T47D (cell line): ENCODE measurements at regions not wholly inside any gene's neighbourhood (a gene's known extent, or its start where the extent isn't known, plus 50 kb on each side); places are given as distances from the start of the nearest gene placed in this dataset.
"Not testable (repeated sequence)": the region's sequence is repeated elsewhere in the genome, so short reads cannot be mapped to it uniquely, and the experiment has no call there.

Experiments
- DNase-seq, 2 experiments: peaks; one replicate each; pipeline versions ENCODE4 v3.0.0 to v3.0.0-alpha.2; 2011 to 2012; ENCODE audit warnings: low read depth in 1 of 2, low spot score in 1 of 2
- JUND ChIP-seq: IDR thresholded peaks from 2 replicates; pipeline ENCODE4 v1.6.1; 2012; ENCODE audit warnings: low read depth
- in situ Hi-C: cut with HindIII; loops from 2 replicates; pipeline ENCODE4 v1.10.0; 2016; ENCODE audit warnings: low sequenced_read_pairs, low pct_unique_long_range_greater_than_20kb

- no peak for TF ChIP-seq JUND
- in situ Hi-C loops, result no loop called here
- no peak for DNase-seq
These were observed 62.0 kb downstream of the SKIDA1 start for GRCh38 chr10:21463436-21463835.

GRCh38 chr10:21458126-21458871, 67.2 kb downstream of the SKIDA1 start:
- in situ Hi-C loops, result no loop called here
- TF ChIP-seq JUND, result no peak
- no peak for DNase-seq

- TF ChIP-seq JUND, result no peak
- no peak for DNase-seq
- in situ Hi-C loops, result no loop called here
These were observed 69.3 kb downstream of the SKIDA1 start for GRCh38 chr10:21456160-21456559.

GRCh38 chr10:21452203-21452602, 73.3 kb downstream of the SKIDA1 start:
- in situ Hi-C loops, result no loop called here
- no peak for DNase-seq
- no peak for TF ChIP-seq JUND

GRCh38 chr10:21449288-21449966, 76.1 kb downstream of the SKIDA1 start:
- DNase-seq, result no peak
- in situ Hi-C loops, result no loop called here

GRCh38 chr10:21445163-21445562, 80.3 kb downstream of the SKIDA1 start:
- no peak for DNase-seq
- TF ChIP-seq JUND, result no peak
- in situ Hi-C loops, result no loop called here

More at GRCh38 chr10:21449288-21449966, 76.1 kb downstream of the SKIDA1 start:
- no peak for TF ChIP-seq JUND

GRCh38 chr10:21441625-21442024, 83.9 kb downstream of the SKIDA1 start:
- in situ Hi-C loops, result no loop called here
- no peak for TF ChIP-seq JUND
- no peak for DNase-seq

- in situ Hi-C loops, DNase-seq: not testable (repeated sequence)
These were observed 86.6 kb downstream of the SKIDA1 start for GRCh38 chr10:21438914-21439313.

- TF ChIP-seq JUND, result no peak
- in situ Hi-C loops, result no loop called here
- DNase-seq, result no peak
These were observed 87.6 kb downstream of the SKIDA1 start for GRCh38 chr10:21437770-21438382.

GRCh38 chr10:21432266-21432665, 93.2 kb downstream of the SKIDA1 start:
- in situ Hi-C loops, result no loop called here
- peak in 1 of 2 experiments; percentile 52 for DNase-seq
- no peak for TF ChIP-seq JUND

GRCh38 chr10:21431799-21432198, 93.7 kb downstream of the SKIDA1 start:
- no peak for TF ChIP-seq JUND
- DNase-seq, result peak in 1 of 2 experiments; percentile 2
- in situ Hi-C loops, result no loop called here

GRCh38 chr10:21427804-21428481, 97.5 kb downstream of the SKIDA1 start:
- no peak for DNase-seq
- in situ Hi-C loops, result no loop called here

More at GRCh38 chr10:21427804-21428481, 97.5 kb downstream of the SKIDA1 start:
- TF ChIP-seq JUND, result no peak
